Endothelial cell of umbilical vein (primary cell): ENCODE measurements at regions not wholly inside any gene's neighbourhood (a gene's known extent, or its start where the extent isn't known, plus 50 kb on each side); places are given as distances from the start of the nearest gene placed in this dataset.

ENCODE experiments used
- BruUV-seq: library from RNA; stranded (reverse); fragments of 400-500 nt; replicated peaks from 2 replicates; lab custom pipeline; 2021; lab: Mats Ljungman, UMichigan
- CTCF ChIA-PET: fragments of 300-600, 350-600 bp; sonication (Branson Sonifier 250); formaldehyde crosslinking; loops from one replicate; lab custom pipeline; 2021; ENCODE audit warnings: antibody characterized with exemption, inconsistent platforms; lab: Charles Lee
- POLR2A ChIA-PET: fragments of 300-600, 350-600 bp; sonication (Branson Sonifier 250); formaldehyde crosslinking; loops from one replicate; lab custom pipeline; 2021; ENCODE audit warnings: antibody characterized with exemption, inconsistent platforms; lab: Charles Lee
- DNase-seq: peaks from one replicate; pipeline ENCODE4 v3.0.0-alpha.2; 2011; ENCODE audit warnings: low read depth, low spot score
- FAIRE-seq: peaks from 2 replicates; lab custom pipeline; 2011; peaks lifted over from hg19 to GRCh38; lab: Jason Lieb, UNC
- H2AFZ ChIP-seq: 2 replicates; pipeline ENCODE4 v1.6.0; 2012; ENCODE audit warnings: low read depth, low read length, control low read depth, inconsistent platforms
- H3K27ac ChIP-seq: 2 replicates; pipeline ENCODE4 v1.5.1; 2011; ENCODE audit warnings: low read depth, mild to moderate bottlenecking, control low read depth, low read length, moderate library complexity; ENCODE audit not compliant: insufficient read depth
- H3K27me3 ChIP-seq, 2 experiments: 2 replicates each; pipeline versions ENCODE4 v1.6.0 to v1.6.1; 2011; ENCODE audit warnings: low read length in 2 of 2, mixed read lengths in 1 of 2; ENCODE audit not compliant: control insufficient read depth in 2 of 2, insufficient read depth in 2 of 2
- H3K36me3 ChIP-seq, 2 experiments: 2 replicates in 1 of 2; 3 replicates in 1 of 2; pipeline ENCODE4 v1.5.1; 2011; ENCODE audit warnings: low read length in 2 of 2, mild to moderate bottlenecking in 1 of 2, moderate library complexity in 1 of 2; ENCODE audit not compliant: control insufficient read depth in 2 of 2, insufficient read depth in 2 of 2; ENCODE audit errors: extremely low read depth in 1 of 2
- H3K4me1 ChIP-seq: 3 replicates; pipeline ENCODE4 v1.5.1; 2011; ENCODE audit warnings: mild to moderate bottlenecking, low read length; ENCODE audit not compliant: control insufficient read depth, insufficient read depth; ENCODE audit errors: extremely low read depth
- H3K4me2 ChIP-seq: 2 replicates; pipeline ENCODE4 v1.6.1; 2011; ENCODE audit warnings: low read length, control low read depth, mixed read lengths; ENCODE audit not compliant: insufficient read depth
- H3K4me3 ChIP-seq, 3 experiments: fragments of 200-600 bp in 1 of 3; sonication (generic), shearing (Covaris generic) in 1 of 3; replicated peaks in 1 of 3; 2 replicates each; pipeline ENCODE4 v1.5.1; 2011 to 2016; ENCODE audit warnings: control low read depth in 3 of 3, low read length in 3 of 3, mild to moderate bottlenecking in 2 of 3, inconsistent platforms in 1 of 3, low read depth in 1 of 3, moderate library complexity in 1 of 3; ENCODE audit not compliant: insufficient read depth in 1 of 3
- H3K79me2 ChIP-seq: 2 replicates; pipeline ENCODE4 v1.6.0; 2012; ENCODE audit warnings: low read length, inconsistent platforms; ENCODE audit not compliant: control insufficient read depth, insufficient read depth
- H3K9ac ChIP-seq: replicated peaks from 2 replicates; pipeline ENCODE3; 2011; ENCODE audit warnings: low read length, control low read depth; ENCODE audit not compliant: insufficient read depth; ENCODE audit errors: extremely low read depth
- H3K9me1 ChIP-seq: replicated peaks from 3 replicates; pipeline ENCODE4 v1.6.0; 2011; ENCODE audit warnings: mild to moderate bottlenecking, low read length; ENCODE audit not compliant: control insufficient read depth, insufficient read depth; ENCODE audit errors: extremely low read depth
- H3K9me3 ChIP-seq: replicated peaks from 2 replicates; pipeline ENCODE4 v1.5.1; 2012; ENCODE audit warnings: low read length, inconsistent platforms; ENCODE audit not compliant: control insufficient read depth, insufficient read depth
- H4K20me1 ChIP-seq: replicated peaks from 2 replicates; pipeline ENCODE3; 2011; ENCODE audit warnings: mild to moderate bottlenecking, low read length; ENCODE audit not compliant: control insufficient read depth, insufficient read depth; ENCODE audit errors: extremely low read depth
- CTCF ChIP-seq, 2 donors: IDR thresholded peaks; 1 replicate in 1 of 2; 2 replicates in 1 of 2; pipeline ENCODE4 v1.5.1; 2011; ENCODE audit warnings: low read length in 2 of 2, mild to moderate bottlenecking in 2 of 2, moderate library complexity in 2 of 2, control low read depth in 1 of 2, inconsistent platforms in 1 of 2, low read depth in 1 of 2; ENCODE audit not compliant: insufficient read depth in 1 of 2; ENCODE audit errors: extremely low read depth in 1 of 2
- EZH2 ChIP-seq: IDR thresholded peaks from 2 replicates; pipeline ENCODE4 v1.6.1; 2012; ENCODE audit warnings: borderline replicate concordance, low read depth, mild to moderate bottlenecking, moderate library complexity, low read length, inconsistent platforms; ENCODE audit not compliant: severe bottlenecking
- FOS ChIP-seq: IDR thresholded peaks from 2 replicates; pipeline ENCODE4 v1.6.1; 2011; ENCODE audit warnings: mild to moderate bottlenecking, low read length, moderate library complexity, borderline replicate concordance; ENCODE audit not compliant: insufficient read depth
- GATA2 ChIP-seq: IDR thresholded peaks from 2 replicates; pipeline ENCODE4 v1.7.0; 2011; ENCODE audit warnings: low read depth, mild to moderate bottlenecking, moderate library complexity, mixed read lengths, low read length; ENCODE audit not compliant: insufficient read length, insufficient read depth
- JUN ChIP-seq: IDR thresholded peaks from 2 replicates; pipeline ENCODE4 v1.6.1; 2011; ENCODE audit warnings: borderline replicate concordance, low read depth; ENCODE audit not compliant: insufficient read length, insufficient read depth
- MAX ChIP-seq: IDR thresholded peaks from 2 replicates; pipeline ENCODE4 v1.6.1; 2011; ENCODE audit not compliant: insufficient read depth, insufficient read length
- MYC ChIP-seq: IDR thresholded peaks from one replicate; pipeline ENCODE4 v1.6.1; 2011; ENCODE audit warnings: mild to moderate bottlenecking, low read depth, low read length
- POLR2A ChIP-seq: IDR thresholded peaks from 2 replicates; pipeline ENCODE4 v1.6.1; 2012; ENCODE audit warnings: low read depth, mild to moderate bottlenecking, control low read depth, low read length
- POLR2AphosphoS5 ChIP-seq: IDR thresholded peaks from 2 replicates; pipeline ENCODE4 v1.6.1; 2012; ENCODE audit warnings: low read depth, mild to moderate bottlenecking, control low read depth, low read length, moderate library complexity; ENCODE audit not compliant: insufficient read depth
- dilution Hi-C: fragments of 300-500 bp; cut with MboI; formaldehyde crosslinking; loops from one replicate; pipeline ENCODE4 v1.15.0; 2019; ENCODE audit warnings: low sequenced_read_pairs; ENCODE audit not compliant: extremely low pct_ligation_motif_present
- intact Hi-C: fragments of 100-400 bp; cut with micrococcal nuclease; formaldehyde crosslinking; loops from one replicate; pipeline ENCODE4 v1.10.0; 2022

GRCh38 chr7:41769162-41769561 is 66.3 kb upstream of the INHBA start:
- H3K4me1 ChIP-seq, result no peaks in the 10 kb centered on the region
- H2AFZ ChIP-seq, result no peak overlapping the region
- H3K27ac ChIP-seq, result no peak overlapping the region
- no peak for TF ChIP-seq MYC
- TF ChIP-seq MAX, result no peak
- no peaks in the 10 kb centered on the region for H3K79me2 ChIP-seq
- no TSS peak for BruUV-seq
- CTCF ChIA-PET, result interaction anchor here (0.5 kb wide), 1 partner anchor 13 kb away, joined by 4 read pairs; no protein-coding TSS in a partner anchor
- H3K4me2 ChIP-seq, result no peak overlapping the region
- H3K36me3 ChIP-seq, result no peaks in the 10 kb centered on the region
- DNase-seq, result no peak
- no peaks in the 10 kb centered on the region for H4K20me1 ChIP-seq
- H3K9me1 ChIP-seq, result no peaks in the 10 kb centered on the region
- FAIRE-seq, result no peak
- H3K27me3 ChIP-seq, result no peaks in the 10 kb centered on the region
- no peak overlapping the region for H3K4me3 ChIP-seq
- intact Hi-C loops (no loop called here), dilution Hi-C loops (no loop called here)
- H3K9ac ChIP-seq, result no peak overlapping the region
- no peaks in the 10 kb centered on the region for H3K9me3 ChIP-seq
- POLR2A ChIA-PET, result no interaction called here

GRCh38 chr7:41763626-41764025 is 60.7 kb upstream of the INHBA start:
- no peaks in the 10 kb centered on the region for H4K20me1 ChIP-seq
- DNase-seq (no peak), FAIRE-seq (no peak)
- H3K9me3 ChIP-seq, result no peaks in the 10 kb centered on the region
- TF ChIP-seq MYC (no peak), MAX (no peak), JUN (no peak), CTCF (IDR thresholded peaks at IDR 0.05; ENCODE audit: extremely low read depth in 1 of 2, insufficient read depth in 1 of 2, low read depth in 1 of 2, low read length in 2 of 2) (no peak), GATA2 (no peak), POLR2A (no peak), POLR2AphosphoS5 (no peak), EZH2 (no peak), FOS (no peak)
- no peaks in the 10 kb centered on the region for H3K79me2 ChIP-seq
- dilution Hi-C loops (no loop called here), intact Hi-C loops (no loop called here)
- H3K4me1 ChIP-seq, result no peaks in the 10 kb centered on the region
- no peak overlapping the region for H3K4me3 ChIP-seq
- H3K4me2 ChIP-seq, result no peak overlapping the region
- H3K27ac ChIP-seq, result no peak overlapping the region
- no peaks in the 10 kb centered on the region for H3K9me1 ChIP-seq
- BruUV-seq, result no TSS peak
- no peak overlapping the region for H2AFZ ChIP-seq
- CTCF ChIA-PET, result no interaction called here
- POLR2A ChIA-PET, result no interaction called here
- H3K9ac ChIP-seq, result no peak overlapping the region
- H3K36me3 ChIP-seq, result no peaks in the 10 kb centered on the region
- H3K27me3 ChIP-seq, result no peaks in the 10 kb centered on the region
